Caco-2 (cell line): ENCODE measurements at regions not wholly inside any gene's neighbourhood (a gene's known extent, or its start where the extent isn't known, plus 50 kb on each side); places are given as distances from the start of the nearest gene placed in this dataset.

Experiments used
- BruUV-seq: library from RNA; stranded (reverse); fragments of 400-500 nt; replicated peaks from 2 replicates; lab custom pipeline; 2021; lab: Mats Ljungman, UMichigan
- CTCF ChIA-PET: fragments of 300-600 bp; sonication (Branson Sonifier 250); formaldehyde crosslinking; loops from one replicate; lab custom pipeline; 2022; ENCODE audit warnings: antibody characterized with exemption; lab: Charles Lee
- POLR2A ChIA-PET: fragments of 300-600 bp; sonication (Branson Sonifier 250); formaldehyde crosslinking; loops from one replicate; lab custom pipeline; 2022; ENCODE audit warnings: antibody characterized with exemption; lab: Charles Lee
- DNase-seq, 2 experiments: peaks; one replicate each; pipeline versions ENCODE4 v3.0.0 to v3.0.0-alpha.2; 2020 to 2022
- H3K27me3 ChIP-seq: replicated peaks from 2 replicates; pipeline ENCODE4 v1.6.0; 2011; ENCODE audit warnings: low read length; ENCODE audit not compliant: control insufficient read depth, insufficient read depth
- H3K36me3 ChIP-seq: 2 replicates; pipeline ENCODE4 v1.5.1; 2011; ENCODE audit warnings: low read length; ENCODE audit not compliant: control insufficient read depth, insufficient read depth
- H3K4me1 ChIP-seq: fragments of 250-450 bp; sonication (Bioruptor Pico); 2 replicates; pipeline ENCODE4 v1.5.1; 2020; ENCODE audit warnings: mild to moderate bottlenecking
- H3K4me3 ChIP-seq: 2 replicates; pipeline ENCODE4 v1.5.1; 2011; ENCODE audit warnings: low read depth, mild to moderate bottlenecking, control low read depth, low read length
- H3K9me3 ChIP-seq: fragments of 250-450 bp; sonication (Bioruptor Pico); 2 replicates; pipeline ENCODE4 v1.5.1; 2020; ENCODE audit warnings: mild to moderate bottlenecking, moderate library complexity
- H3K27ac Mint-ChIP-seq: one replicate; pipeline ENCODE4 v1.8.0; 2022; ENCODE audit warnings: mixed read lengths; ENCODE audit not compliant: unreplicated experiment
- H3K27me3 Mint-ChIP-seq: one replicate; pipeline ENCODE4 v1.8.0; 2022; ENCODE audit warnings: mixed read lengths; ENCODE audit not compliant: insufficient read depth, unreplicated experiment
- H3K36me3 Mint-ChIP-seq: one replicate; pipeline ENCODE4 v1.8.0; 2022; ENCODE audit warnings: mild to moderate bottlenecking, mixed read lengths; ENCODE audit not compliant: insufficient read depth, unreplicated experiment
- H3K4me1 Mint-ChIP-seq: one replicate; pipeline ENCODE4 v1.8.0; 2022; ENCODE audit warnings: low read depth, mixed read lengths; ENCODE audit not compliant: unreplicated experiment
- H3K4me3 Mint-ChIP-seq: one replicate; pipeline ENCODE4 v1.8.0; 2022; ENCODE audit warnings: mild to moderate bottlenecking, moderate library complexity, mixed read lengths; ENCODE audit not compliant: unreplicated experiment
- H3K9me3 Mint-ChIP-seq: one replicate; pipeline ENCODE4 v1.8.0; 2022; ENCODE audit warnings: mixed read lengths; ENCODE audit not compliant: unreplicated experiment
- CTCF ChIP-seq, 2 experiments: fragments of 200-600 bp in 1 of 2; IDR thresholded peaks; 1 replicate in 1 of 2; 2 replicates in 1 of 2; pipeline versions ENCODE4 v1.5.1 to v1.8.0; 2011 to 2022; ENCODE audit warnings: antibody characterized with exemption in 1 of 2, control low read depth in 1 of 2, inconsistent platforms in 1 of 2, low read depth in 1 of 2, low read length in 1 of 2, mild to moderate bottlenecking in 1 of 2, moderate library complexity in 1 of 2; ENCODE audit not compliant: insufficient read depth in 1 of 2, severe bottlenecking in 1 of 2, unreplicated experiment in 1 of 2
- intact Hi-C: fragments of 100-400 bp; cut with micrococcal nuclease; formaldehyde crosslinking; loops from one replicate; pipeline ENCODE4 v1.10.0; 2022; ENCODE audit not compliant: unreplicated experiment

GRCh38 chr2:14942987-14943386, 310.5 kb downstream of the LRATD1 start:
- Mint-ChIP-seq H3K4me3 (no peak overlapping the region), H3K9me3 (no peaks in the 10 kb centered on the region), H3K27me3 (peaks cover 12% of the 10 kb centered on the region), H3K4me1 (no peaks in the 10 kb centered on the region), H3K27ac (no peak overlapping the region), H3K36me3 (no peaks in the 10 kb centered on the region)
- DNase-seq = no peak
- ChIA-PET POLR2A (no interaction called here), CTCF (no interaction called here)
- Histone ChIP-seq H3K9me3 (peaks cover 4% of the 10 kb centered on the region; the same call in 1 of the 2 replicates), H3K4me3 (no peak overlapping the region), H3K36me3 (no peaks in the 10 kb centered on the region), H3K4me1 (no peaks in the 10 kb centered on the region), H3K27me3 (no peaks in the 10 kb centered on the region)
- intact Hi-C loops = no loop called here
- no peak for TF ChIP-seq CTCF (IDR thresholded peaks at IDR 0.05; ENCODE audit: insufficient read depth in 1 of 2, low read depth in 1 of 2, low read length in 1 of 2, severe bottlenecking in 1 of 2, unreplicated experiment in 1 of 2)
- no TSS peak for BruUV-seq

- Mint-ChIP-seq H3K9me3 (no peaks in the 10 kb centered on the region), H3K4me1 (no peaks in the 10 kb centered on the region), H3K27me3 (peaks cover 12% of the 10 kb centered on the region), H3K4me3 (no peak overlapping the region), H3K36me3 (no peaks in the 10 kb centered on the region), H3K27ac (no peak overlapping the region)
- no peak overlapping the region for H3K4me3 ChIP-seq
- H3K27me3 ChIP-seq = no peaks in the 10 kb centered on the region
- H3K9me3 ChIP-seq = peaks cover 4% of the 10 kb centered on the region; the same call in 1 of the 2 replicates
- DNase-seq = peak; percentile 39 to 56
- BruUV-seq = no TSS peak
- POLR2A ChIA-PET = no interaction called here
- intact Hi-C loops = no loop called here
- TF ChIP-seq CTCF (IDR thresholded peaks at IDR 0.05; ENCODE audit: insufficient read depth in 1 of 2, low read depth in 1 of 2, low read length in 1 of 2, severe bottlenecking in 1 of 2, unreplicated experiment in 1 of 2) = peak in 1 of 2 experiments; percentile 28
- CTCF ChIA-PET = no interaction called here
- H3K36me3 ChIP-seq = no peaks in the 10 kb centered on the region
- H3K4me1 ChIP-seq = no peaks in the 10 kb centered on the region
Observed at GRCh38 chr2:14944562-14945346, 312.2 kb downstream of the LRATD1 start.

- Mint-ChIP-seq H3K4me1 (no peaks in the 10 kb centered on the region), H3K4me3 (no peak overlapping the region), H3K27me3 (peaks cover 12% of the 10 kb centered on the region), H3K9me3 (peaks cover 10% of the 10 kb centered on the region), H3K27ac (no peak overlapping the region), H3K36me3 (no peaks in the 10 kb centered on the region)
- POLR2A ChIA-PET = no interaction called here
- DNase-seq = no peak
- CTCF ChIA-PET = no interaction called here
- no peak for TF ChIP-seq CTCF (IDR thresholded peaks at IDR 0.05; ENCODE audit: insufficient read depth in 1 of 2, low read depth in 1 of 2, low read length in 1 of 2, severe bottlenecking in 1 of 2, unreplicated experiment in 1 of 2)
- H3K36me3 ChIP-seq = no peaks in the 10 kb centered on the region
- H3K4me3 ChIP-seq = no peak overlapping the region
- intact Hi-C loops = no loop called here
- H3K4me1 ChIP-seq = no peaks in the 10 kb centered on the region
- BruUV-seq = no TSS peak
- H3K9me3 ChIP-seq = no peaks in the 10 kb centered on the region
- H3K27me3 ChIP-seq = no peaks in the 10 kb centered on the region
Observed at GRCh38 chr2:14951569-14952285, 319.2 kb downstream of the LRATD1 start.
